H9 (cell line): ENCODE measurements at regions not wholly inside any gene's neighbourhood (a gene's known extent, or its start where the extent isn't known, plus 50 kb on each side); places are given as distances from the start of the nearest gene placed in this dataset.

ENCODE experiments used
- DNase-seq: peaks from one replicate; pipeline ENCODE4 v3.0.0-alpha.2; 2017
- H2AFZ ChIP-seq: one replicate; pipeline ENCODE4 v1.6.1; 2013; ENCODE audit warnings: mild to moderate bottlenecking, low read length, control low read depth, moderate library complexity
- H2AK5ac ChIP-seq: 2 replicates; pipeline ENCODE4 v1.6.1; 2013; ENCODE audit warnings: low read length, control low read depth, mixed read lengths; ENCODE audit not compliant: insufficient read length
- H2BK120ac ChIP-seq: one replicate; pipeline ENCODE4 v1.6.1; 2013; ENCODE audit warnings: low read depth, mild to moderate bottlenecking, low read length, control low read depth, inconsistent platforms; ENCODE audit not compliant: poor library complexity, severe bottlenecking
- H2BK12ac ChIP-seq: 2 replicates; pipeline ENCODE4 v1.6.1; 2013; ENCODE audit warnings: low read length, control low read depth, mixed read lengths, low read depth; ENCODE audit not compliant: insufficient read length
- H2BK15ac ChIP-seq: 2 replicates; pipeline ENCODE4 v1.6.1; 2013; ENCODE audit warnings: low read depth, low read length, control low read depth
- H2BK20ac ChIP-seq: one replicate; pipeline ENCODE4 v1.6.1; 2013; ENCODE audit warnings: low read depth, mild to moderate bottlenecking, low read length, control low read depth, inconsistent platforms; ENCODE audit not compliant: poor library complexity, severe bottlenecking
- H2BK5ac ChIP-seq: 2 replicates; pipeline ENCODE4 v1.6.1; 2013; ENCODE audit warnings: low read length, control low read depth, mixed read lengths; ENCODE audit not compliant: insufficient read length
- H3K14ac ChIP-seq: 2 replicates; pipeline ENCODE4 v1.6.1; 2013; ENCODE audit warnings: low read length, control low read depth; ENCODE audit not compliant: insufficient read depth
- H3K18ac ChIP-seq: 2 replicates; pipeline ENCODE4 v1.6.1; 2013; ENCODE audit warnings: low read depth, mild to moderate bottlenecking, mixed read lengths, low read length, control low read depth; ENCODE audit not compliant: insufficient read length
- H3K23ac ChIP-seq: 2 replicates; pipeline ENCODE4 v1.6.1; 2013; ENCODE audit warnings: low read length, control low read depth, mixed read lengths, low read depth; ENCODE audit not compliant: insufficient read length
- H3K23me2 ChIP-seq: 2 replicates; pipeline ENCODE4 v1.6.1; 2013; ENCODE audit warnings: low read depth, mild to moderate bottlenecking, mixed read lengths, low read length, control low read depth; ENCODE audit not compliant: insufficient read length, poor library complexity, severe bottlenecking
- H3K27ac ChIP-seq: 2 replicates; pipeline ENCODE4 v1.5.1; 2013; ENCODE audit warnings: low read length, control low read depth, mixed read lengths, low read depth; ENCODE audit not compliant: insufficient read length
- H3K27me3 ChIP-seq: 2 replicates; pipeline ENCODE4 v1.6.1; 2013; ENCODE audit warnings: low read length, control low read depth, inconsistent platforms; ENCODE audit not compliant: insufficient read depth
- H3K4ac ChIP-seq: 2 replicates; pipeline ENCODE4 v1.6.1; 2013; ENCODE audit warnings: low read depth, mild to moderate bottlenecking, control low read depth, inconsistent platforms, low read length, moderate library complexity
- H3K4me1 ChIP-seq: 2 replicates; pipeline ENCODE4 v1.6.1; 2013; ENCODE audit warnings: low read length, control low read depth, inconsistent platforms; ENCODE audit not compliant: insufficient read depth
- H3K4me2 ChIP-seq: 2 replicates; pipeline ENCODE4 v1.6.1; 2013; ENCODE audit warnings: low read length, control low read depth, mixed read lengths; ENCODE audit not compliant: insufficient read length, insufficient read depth
- H3K56ac ChIP-seq: 2 replicates; pipeline ENCODE4 v1.6.1; 2013; ENCODE audit warnings: low read depth, mild to moderate bottlenecking, mixed read lengths, low read length, control low read depth; ENCODE audit not compliant: insufficient read length
- H3K79me1 ChIP-seq: 2 replicates; pipeline ENCODE4 v1.6.1; 2013; ENCODE audit warnings: low read depth, mild to moderate bottlenecking, moderate library complexity, low read length, control low read depth, inconsistent platforms; ENCODE audit not compliant: insufficient read depth, poor library complexity, severe bottlenecking
- H3K79me2 ChIP-seq: 2 replicates; pipeline ENCODE4 v1.6.1; 2013; ENCODE audit warnings: low read length, control low read depth, inconsistent platforms; ENCODE audit not compliant: insufficient read depth
- H3K9ac ChIP-seq: 2 replicates; pipeline ENCODE4 v1.6.1; 2013; ENCODE audit warnings: low read length, control low read depth, mixed read lengths; ENCODE audit not compliant: insufficient read length; ENCODE audit errors: extremely low read depth
- H3K9me3 ChIP-seq: one replicate; pipeline ENCODE4 v1.6.1; 2013; ENCODE audit warnings: low read depth, low read length, inconsistent platforms; ENCODE audit not compliant: control insufficient read depth
- H3T11ph ChIP-seq: one replicate; pipeline ENCODE4 v1.6.1; 2013; ENCODE audit warnings: mild to moderate bottlenecking, low read length, control low read depth, inconsistent platforms
- H4K20me1 ChIP-seq: one replicate; pipeline ENCODE4 v1.6.1; 2013; ENCODE audit not compliant: control insufficient read depth, insufficient read length, insufficient read depth
- H4K5ac ChIP-seq: 2 replicates; pipeline ENCODE4 v1.6.1; 2013; ENCODE audit warnings: low read depth, mild to moderate bottlenecking, mixed read lengths, low read length, control low read depth; ENCODE audit not compliant: insufficient read length
- H4K8ac ChIP-seq: replicated peaks from 2 replicates; pipeline ENCODE4 v1.6.1; 2013; ENCODE audit warnings: low read length, control low read depth, mixed read lengths, low read depth; ENCODE audit not compliant: insufficient read length
- H4K91ac ChIP-seq: 2 replicates; pipeline ENCODE4 v1.6.1; 2013; ENCODE audit warnings: low read depth, mild to moderate bottlenecking, moderate library complexity, mixed read lengths, low read length, control low read depth; ENCODE audit not compliant: insufficient read length
- H3K27ac Mint-ChIP-seq, 3 experiments: 2 replicates in 2 of 3; 3 replicates in 1 of 3; pipeline ENCODE4 v1.8.0; 2020 to 2021; ENCODE audit warnings: mixed read lengths in 3 of 3, mild to moderate bottlenecking in 1 of 3, moderate library complexity in 1 of 3
- H3K27me3 Mint-ChIP-seq: 2 replicates; pipeline ENCODE4 v1.8.0; 2021; ENCODE audit warnings: low read depth, mild to moderate bottlenecking, moderate library complexity, mixed read lengths
- H3K36me3 Mint-ChIP-seq, 3 experiments: 2 replicates in 2 of 3; 3 replicates in 1 of 3; pipeline ENCODE4 v1.8.0; 2020 to 2021; ENCODE audit warnings: low read depth in 3 of 3, mixed read lengths in 3 of 3; ENCODE audit not compliant: insufficient read depth in 1 of 3
- H3K4me1 Mint-ChIP-seq, 2 experiments: 2 replicates each; pipeline ENCODE4 v1.8.0; 2020; ENCODE audit warnings: mixed read lengths in 2 of 2
- H3K4me3 Mint-ChIP-seq, 2 experiments: 2 replicates in 1 of 2; 3 replicates in 1 of 2; pipeline ENCODE4 v1.8.0; 2020 to 2021; ENCODE audit warnings: mild to moderate bottlenecking in 2 of 2, mixed read lengths in 2 of 2, moderate library complexity in 1 of 2
- H3K9me3 Mint-ChIP-seq, 2 experiments: 2 replicates in 1 of 2; 3 replicates in 1 of 2; pipeline ENCODE4 v1.8.0; 2020; ENCODE audit warnings: mild to moderate bottlenecking in 2 of 2, mixed read lengths in 2 of 2, moderate library complexity in 1 of 2
- CTCF ChIP-seq: fragments of 200-600 bp; sonication (generic); conservative IDR thresholded peaks from 3 replicates; pipeline ENCODE4 v1.8.0; 2021; ENCODE audit warnings: antibody characterized with exemption, mild to moderate bottlenecking
- WGBS: extraction: QIAGEN DNeasy Blood & Tissue Kit; methylation state at CpG from one replicate; pipeline ENCODE4 v1.1.7; 2013; ENCODE audit warnings: missing lambda C conversion rate, low lambda C conversion rate, mixed read lengths; ENCODE audit not compliant: insufficient read length; ENCODE audit errors: extremely low coverage; 5-methylcytosine and 5-hydroxymethylcytosine counted together

- Histone ChIP-seq H3K23ac (no peak overlapping the region), H4K5ac (no peak overlapping the region), H3K4me1 (no peaks in the 10 kb centered on the region), H3K23me2 (no peaks in the 10 kb centered on the region), H3K4ac (no peak overlapping the region), H2BK5ac (no peak overlapping the region), H2BK120ac (no peak overlapping the region), H3K14ac (no peak overlapping the region), H3K27ac (no peak overlapping the region), H3K4me2 (no peak overlapping the region), H4K8ac (no peak overlapping the region), H3K9me3 (no peaks in the 10 kb centered on the region), H2BK20ac (no peak overlapping the region), H4K20me1 (no peaks in the 10 kb centered on the region), H3K9ac (no peak overlapping the region), H3K18ac (no peak overlapping the region), H3K56ac (no peak overlapping the region), H3K27me3 (no peaks in the 10 kb centered on the region), H3K79me1 (no peaks in the 10 kb centered on the region), H4K91ac (no peak overlapping the region), H3K79me2 (no peaks in the 10 kb centered on the region), H2AK5ac (no peak overlapping the region), H2BK12ac (no peak overlapping the region), H2AFZ (no peak overlapping the region), H2BK15ac (no peak overlapping the region), H3T11ph (no peak overlapping the region)
- H3K36me3 Mint-ChIP-seq: no peaks in the 10 kb centered on the region
- no peak overlapping the region for H3K4me3 Mint-ChIP-seq
- peaks cover 0 to 4% of the 10 kb centered on the region in 2 experiments; a peak in 1 of 4 replicates for H3K4me1 Mint-ChIP-seq
- no peak overlapping the region; a peak in 1 of 7 replicates for H3K27ac Mint-ChIP-seq
- no peak for TF ChIP-seq CTCF
- peaks cover 2% of the 10 kb centered on the region; the same call in 1 of the 2 replicates for H3K27me3 Mint-ChIP-seq
- no peaks in the 10 kb centered on the region for H3K9me3 Mint-ChIP-seq
- no CpG with 5 or more reads among the region's 10 CpGs for WGBS
- no peak for DNase-seq
Measured at GRCh38 chr10:9229702-9230244, 1175.3 kb downstream of the GATA3 start.
